Skin epidermis (tissue), 12 donors: ENCODE measurements at regions not wholly inside any gene's neighbourhood (a gene's known extent, or its start where the extent isn't known, plus 50 kb on each side); places are given as distances from the start of the nearest gene placed in this dataset.
A peak's percentile ranks its signal among the peaks of the same experiment; 100 is the strongest.

Experiments used
- H3K27ac ChIP-seq, 21 experiments: fragments of 200-600 bp; sonication (generic) in 11 of 21; one replicate each; pipeline ENCODE4 v1.5.0; 2020; ENCODE audit warnings: mild to moderate bottlenecking in 3 of 21, inconsistent platforms in 2 of 21, moderate library complexity in 2 of 21
- H3K4me3 ChIP-seq, 7 experiments: fragments of 200-600 bp; sonication (generic) in 2 of 7; one replicate each; pipeline ENCODE4 v1.5.0; 2020; ENCODE audit warnings: inconsistent platforms in 2 of 7, mild to moderate bottlenecking in 2 of 7, moderate library complexity in 1 of 7

DNA sequence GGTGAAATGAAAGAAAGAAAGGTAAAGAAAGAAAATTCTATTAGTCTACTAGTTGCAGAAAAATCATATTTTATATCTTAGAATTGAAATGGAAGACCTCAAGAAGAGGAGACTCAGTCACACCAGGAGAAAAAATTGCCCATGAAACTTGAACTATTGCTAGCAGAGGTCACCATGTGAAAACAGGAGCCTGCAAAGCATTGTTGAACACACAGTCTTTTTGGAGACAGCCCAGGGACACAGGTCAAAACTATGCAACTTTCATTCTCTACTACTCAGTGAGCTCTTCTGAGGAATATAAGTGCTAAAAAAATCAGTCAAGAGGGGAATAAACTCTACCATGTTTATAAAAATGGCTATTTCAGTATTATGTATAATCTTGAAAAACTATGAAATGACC is 89.8 kb upstream of the TENT5A start:
- no peak overlapping the region for H3K4me3 ChIP-seq
- H3K27ac ChIP-seq = no peak overlapping the region

DNA sequence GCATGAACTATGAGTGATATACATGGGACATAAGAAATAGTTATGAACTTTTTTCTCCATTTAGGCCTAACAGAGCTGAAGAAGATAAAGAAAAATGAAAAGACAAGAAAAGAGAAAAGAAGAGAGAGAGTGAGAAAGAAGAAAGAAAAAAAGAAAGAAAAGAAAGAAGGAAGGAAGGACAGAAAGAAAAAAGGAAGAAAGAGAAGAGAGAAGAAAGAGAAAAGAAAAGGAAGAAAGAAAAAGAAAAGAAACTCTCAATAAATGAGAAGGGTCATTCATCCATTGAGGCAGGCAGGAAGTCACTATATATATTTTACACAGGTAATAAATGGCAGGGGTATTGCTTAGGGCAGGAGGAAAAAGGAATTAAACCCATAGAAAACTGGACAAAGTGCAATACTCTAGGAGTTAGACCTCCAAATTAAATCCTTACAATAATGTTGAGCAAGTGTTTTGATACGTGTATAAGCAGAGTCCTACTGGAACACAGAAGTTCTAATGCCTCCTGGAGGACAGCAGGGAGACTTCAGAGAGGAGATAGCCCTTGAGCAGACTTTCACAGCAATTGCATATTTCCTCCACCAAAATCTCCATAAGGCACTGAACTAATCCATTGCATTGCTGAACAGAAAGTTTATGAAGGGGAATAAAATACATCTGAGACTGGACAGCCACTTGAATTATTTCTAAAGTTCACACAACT is 86.4 kb upstream of the TENT5A start:
- H3K27ac ChIP-seq = no peak overlapping the region
- no peak overlapping the region for H3K4me3 ChIP-seq

DNA sequence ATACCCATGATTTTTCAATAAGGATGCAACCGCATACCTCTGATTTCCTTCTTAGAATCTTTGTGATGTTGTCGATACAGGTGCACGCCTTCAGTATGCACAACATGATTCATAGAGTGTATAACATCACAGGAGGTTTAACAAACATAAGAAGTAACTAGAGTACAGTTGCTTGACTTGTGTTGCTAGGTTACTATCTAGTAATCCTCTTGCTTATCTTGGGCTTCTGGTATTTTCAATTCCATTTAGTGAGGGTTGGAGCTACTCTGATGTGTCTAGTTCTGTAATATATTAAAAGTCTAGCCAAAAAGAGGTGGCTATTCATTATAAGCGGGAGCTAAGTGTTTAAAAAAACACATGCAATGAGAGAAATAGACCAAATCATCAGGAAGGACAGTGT is 85.5 kb upstream of the TENT5A start:
- Histone ChIP-seq H3K27ac (no peak overlapping the region), H3K4me3 (no peak overlapping the region)

DNA sequence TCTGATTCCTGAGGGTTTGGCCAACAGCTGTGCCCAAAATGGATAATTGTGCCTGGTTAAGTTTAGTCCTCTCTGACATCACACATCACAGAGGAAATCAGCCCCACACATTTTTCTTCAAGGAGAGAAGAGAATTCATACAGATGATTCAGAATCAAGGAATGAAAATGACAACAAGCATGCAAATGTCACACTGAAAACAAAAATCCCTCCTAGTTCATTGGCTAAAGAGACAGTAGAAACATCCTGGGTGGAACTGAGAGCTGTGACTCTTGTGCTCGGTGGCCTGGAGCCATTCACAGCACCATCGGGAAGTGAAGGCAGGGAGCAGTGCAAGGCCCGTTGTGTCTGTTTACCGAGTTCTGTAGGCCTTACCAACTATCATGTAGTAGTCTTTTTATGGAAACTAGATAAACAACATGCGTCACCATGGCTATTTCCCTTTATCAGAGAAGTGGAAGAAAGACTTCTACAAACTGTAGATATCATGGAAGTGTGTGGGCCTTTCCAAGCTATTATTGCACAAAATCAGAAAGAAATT is 81.7 kb upstream of the TENT5A start:
- H3K27ac ChIP-seq = peak overlapping the region in 3 of 21 experiments; percentile 12 to 49 (median 39)

DNA sequence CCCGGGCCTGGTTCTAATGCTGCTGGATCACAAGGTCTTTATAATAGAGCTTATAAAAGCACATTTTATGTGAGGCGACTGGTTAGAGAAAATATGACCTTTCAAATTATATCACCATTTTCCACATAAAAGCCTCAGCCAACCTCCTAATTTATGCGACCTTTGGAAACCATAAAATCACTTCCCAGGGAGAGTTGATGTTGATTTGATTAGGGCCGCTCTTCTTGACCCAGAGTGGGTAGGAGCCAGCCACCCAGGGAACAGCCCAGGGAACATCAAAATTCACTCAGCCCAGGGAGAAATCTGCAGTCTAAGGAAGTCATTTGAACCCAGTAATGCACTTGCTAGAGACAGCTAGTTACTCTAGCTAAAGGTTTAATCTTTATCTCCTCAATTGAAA is 79.8 kb upstream of the TENT5A start:
- no peak overlapping the region for H3K27ac ChIP-seq
- no peak overlapping the region for H3K4me3 ChIP-seq

More for the DNA sequence above, 81.7 kb upstream of the TENT5A start:
- H3K4me3 ChIP-seq = no peak overlapping the region

DNA sequence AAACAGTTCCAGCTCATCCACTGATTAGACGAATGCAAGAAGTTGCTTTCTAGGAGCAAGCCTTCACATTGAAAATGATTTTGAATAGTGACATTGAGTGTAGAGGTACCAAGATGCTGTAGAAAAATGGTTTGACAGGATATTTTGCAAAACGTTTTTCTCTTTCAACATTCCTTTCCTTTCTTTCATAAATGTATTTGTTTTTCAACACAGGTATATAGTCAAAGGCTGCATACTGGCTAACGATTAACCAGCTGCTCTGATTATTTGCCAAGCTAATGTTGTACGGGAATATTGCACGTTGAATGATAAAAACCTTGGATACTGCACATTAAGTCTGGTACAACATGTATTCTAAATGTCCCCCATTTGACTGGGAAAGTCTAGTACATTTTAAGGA is 78.8 kb upstream of the TENT5A start:
- Histone ChIP-seq H3K27ac (no peak overlapping the region), H3K4me3 (no peak overlapping the region)

DNA sequence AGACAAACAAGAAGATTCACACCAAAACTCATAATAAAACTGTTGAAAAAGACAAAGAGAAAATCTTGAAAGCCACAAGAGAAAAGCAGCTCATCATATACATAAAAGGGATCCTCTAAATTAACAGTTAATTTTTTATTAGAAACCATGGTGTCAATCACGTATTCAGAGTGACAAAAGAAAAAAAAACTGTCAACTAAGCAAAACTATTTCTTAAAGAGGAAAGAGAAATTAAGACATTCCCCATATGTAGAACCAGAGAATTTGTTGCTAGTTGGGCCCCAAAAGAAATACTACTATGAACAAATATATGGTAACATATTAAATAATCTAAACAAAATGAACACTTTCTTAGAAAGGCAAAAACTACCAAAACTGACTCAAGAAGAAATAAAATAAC is 74.3 kb upstream of the TENT5A start:
- Histone ChIP-seq H3K4me3 (no peak overlapping the region), H3K27ac (no peak overlapping the region)

DNA sequence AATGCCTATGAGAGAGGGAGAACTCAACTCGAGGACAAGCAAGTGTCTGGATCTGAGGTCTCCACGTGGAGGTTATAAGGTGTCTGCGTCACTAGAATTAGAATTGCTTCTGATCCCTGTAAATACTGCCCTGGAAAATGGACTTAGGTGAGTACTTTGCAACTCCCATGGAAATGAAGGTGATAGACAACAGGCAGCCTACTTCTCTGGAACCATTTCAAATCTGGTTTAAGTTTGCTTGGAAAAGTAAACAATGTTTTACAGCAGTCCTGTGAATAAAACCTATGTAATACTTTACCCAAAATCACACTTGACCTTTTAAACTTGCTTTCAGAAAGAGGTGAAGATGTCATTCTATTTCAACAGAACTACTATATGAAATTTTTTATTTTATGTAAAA is 70.1 kb upstream of the TENT5A start:
- H3K27ac ChIP-seq = no peak overlapping the region

DNA sequence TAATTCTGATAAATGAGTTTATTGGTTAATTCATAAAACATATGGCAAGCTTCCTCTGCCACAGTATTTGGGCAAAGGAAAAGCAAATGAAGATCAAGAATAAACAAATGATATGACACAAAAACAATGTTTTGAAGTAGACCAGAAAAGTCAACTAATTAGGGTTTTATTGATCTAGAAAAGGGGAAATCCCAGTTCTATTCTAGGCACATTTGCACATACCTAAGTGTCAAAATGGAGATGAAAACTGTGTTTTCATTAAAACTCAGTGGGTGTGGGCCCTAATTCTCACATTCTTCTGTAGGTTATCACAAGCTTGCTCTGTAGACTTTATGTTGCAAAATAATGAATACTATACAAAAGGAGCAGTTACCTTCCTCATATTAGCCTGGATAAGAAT is 69.0 kb upstream of the TENT5A start:
- no peak overlapping the region for H3K4me3 ChIP-seq
- H3K27ac ChIP-seq = no peak overlapping the region

More for the DNA sequence above, 70.1 kb upstream of the TENT5A start:
- no peak overlapping the region for H3K4me3 ChIP-seq

DNA sequence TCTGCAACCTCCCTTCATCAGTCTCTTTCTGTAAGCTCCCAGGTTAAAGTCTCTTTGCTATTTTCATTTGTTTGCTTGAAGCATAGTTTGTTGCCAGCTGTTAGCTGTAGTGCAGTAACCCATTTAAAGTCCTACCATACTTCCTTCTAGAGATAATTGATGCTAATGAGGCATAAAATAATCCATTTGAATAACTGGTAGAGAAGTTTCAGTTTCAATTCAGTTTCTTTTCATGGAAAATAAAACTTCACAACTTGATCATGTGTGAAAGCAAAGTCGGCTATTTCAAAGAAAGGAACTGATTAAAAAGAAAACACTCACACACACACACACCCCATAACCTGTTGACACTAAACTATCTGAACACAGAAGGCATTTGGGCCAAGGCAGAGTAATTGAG is 68.5 kb upstream of the TENT5A start:
- no peak overlapping the region for H3K4me3 ChIP-seq

DNA sequence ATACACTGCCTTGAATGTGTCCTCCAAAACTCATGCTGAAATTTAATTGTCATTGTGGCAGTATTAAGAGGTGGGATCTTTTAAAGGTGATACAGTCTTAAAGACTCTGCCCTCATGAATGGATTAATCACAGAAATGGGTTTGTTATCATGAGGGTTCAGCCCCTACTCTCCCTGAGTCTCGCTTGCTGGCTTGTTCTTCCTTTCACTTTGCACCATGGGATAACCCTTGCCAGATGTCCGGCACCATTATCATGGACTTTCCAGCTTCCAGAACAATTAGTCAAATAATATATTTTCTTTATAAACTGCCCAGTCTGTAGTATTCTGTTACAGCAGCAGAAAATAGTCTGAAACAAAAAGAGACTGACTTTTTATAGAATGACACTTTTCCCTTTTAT is 67.9 kb upstream of the TENT5A start:
- no peak overlapping the region for H3K4me3 ChIP-seq
- no peak overlapping the region for H3K27ac ChIP-seq

More for the DNA sequence above, 68.5 kb upstream of the TENT5A start:
- no peak overlapping the region for H3K27ac ChIP-seq

DNA sequence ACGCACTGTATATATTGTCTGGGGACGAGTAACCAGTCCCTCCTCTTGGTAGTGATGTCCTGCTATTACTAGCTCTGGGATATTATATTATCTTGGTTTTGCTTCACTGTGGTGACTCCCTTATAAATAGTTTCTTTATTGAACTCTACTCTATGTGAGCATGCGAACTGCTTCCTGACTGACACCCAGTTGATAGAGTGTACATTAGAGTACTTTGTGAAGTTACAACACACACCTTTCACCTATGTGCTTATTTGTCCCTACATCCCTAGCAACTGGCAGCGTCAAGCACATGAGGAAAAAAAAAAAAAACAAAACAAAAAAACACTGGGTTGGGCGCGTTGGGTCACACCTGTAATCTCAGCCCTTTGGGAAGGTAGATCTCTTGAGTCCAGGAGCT is 67.3 kb upstream of the TENT5A start:
- Histone ChIP-seq H3K27ac (no peak overlapping the region), H3K4me3 (no peak overlapping the region)

DNA sequence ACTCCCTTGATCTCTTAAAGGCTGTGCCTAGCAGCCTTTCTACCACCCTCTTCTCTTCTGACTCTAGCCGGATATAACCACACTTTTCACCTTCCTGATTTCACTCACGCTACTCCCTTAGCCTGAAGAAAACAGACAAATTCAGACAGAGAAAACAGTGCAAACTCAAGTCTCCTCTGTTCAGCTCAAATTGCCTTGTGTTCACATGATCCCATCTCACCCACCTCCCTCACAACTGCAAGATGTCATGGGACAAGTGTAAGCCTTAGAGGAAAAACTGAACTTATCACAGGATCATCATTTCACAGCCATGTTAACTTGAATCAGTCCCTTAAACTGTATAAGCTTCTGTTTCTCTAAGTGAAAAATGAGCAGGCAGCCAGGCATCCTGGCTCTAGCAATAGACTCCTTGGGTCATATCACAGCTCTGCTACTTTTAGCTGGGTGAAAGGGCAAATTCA is 66.5 kb upstream of the TENT5A start:
- H3K27ac ChIP-seq = peak overlapping the region in 2 of 21 experiments; percentile 5 to 38
- H3K4me3 ChIP-seq = no peak overlapping the region

DNA sequence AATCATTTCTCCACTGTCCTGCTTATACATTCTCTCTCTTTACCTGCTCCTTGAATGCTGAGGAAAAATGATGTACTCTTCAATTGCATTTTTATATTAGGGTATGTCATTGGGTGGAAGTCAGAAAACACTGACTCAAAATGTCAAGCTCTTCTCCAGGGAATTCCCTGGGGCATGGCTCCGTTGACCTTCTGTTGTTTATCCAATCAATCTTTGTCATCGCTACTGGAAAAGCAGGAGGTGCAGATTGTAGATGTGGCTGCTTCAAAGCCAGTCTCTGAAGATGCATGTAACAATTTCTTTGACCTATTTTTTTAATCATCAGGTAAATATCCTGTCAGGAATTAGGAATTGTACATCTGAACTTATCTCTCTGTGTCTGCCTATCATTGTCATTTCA is 63.9 kb upstream of the TENT5A start:
- Histone ChIP-seq H3K4me3 (no peak overlapping the region), H3K27ac (no peak overlapping the region)

DNA sequence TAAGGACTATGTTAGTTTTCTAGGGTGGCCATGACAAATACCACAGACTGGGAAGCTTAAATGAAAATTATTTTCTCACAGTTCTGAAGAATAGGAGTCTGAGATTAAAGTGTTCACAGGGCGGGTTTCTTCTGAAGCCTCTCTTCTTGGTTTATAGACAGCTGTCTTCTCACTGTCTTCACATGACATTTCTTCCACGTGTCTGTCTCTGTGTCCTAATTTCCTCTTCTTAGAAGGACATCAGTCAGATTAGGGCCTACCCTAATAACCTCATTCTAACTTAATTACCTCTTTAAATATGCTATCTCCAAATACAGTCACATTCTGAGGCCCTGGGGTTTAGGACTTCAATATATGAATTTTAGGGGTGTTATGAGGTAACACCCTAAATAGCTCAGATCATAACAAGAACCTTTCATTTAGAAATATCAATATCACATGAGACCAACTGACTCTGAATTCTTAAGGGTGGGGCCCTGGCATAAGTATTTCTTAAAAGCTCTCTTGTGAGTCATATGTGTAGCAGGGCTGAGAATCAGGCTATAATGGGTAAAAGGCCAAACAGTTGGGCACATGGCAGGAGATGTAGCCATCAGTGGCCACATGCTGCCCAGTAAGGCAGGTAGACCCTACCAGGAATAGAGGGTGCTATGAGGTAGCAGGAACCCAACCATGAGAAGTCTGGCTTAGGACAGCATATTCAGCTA is 62.0 kb upstream of the TENT5A start:
- H3K4me3 ChIP-seq = no peak overlapping the region
- H3K27ac ChIP-seq = no peak overlapping the region

DNA sequence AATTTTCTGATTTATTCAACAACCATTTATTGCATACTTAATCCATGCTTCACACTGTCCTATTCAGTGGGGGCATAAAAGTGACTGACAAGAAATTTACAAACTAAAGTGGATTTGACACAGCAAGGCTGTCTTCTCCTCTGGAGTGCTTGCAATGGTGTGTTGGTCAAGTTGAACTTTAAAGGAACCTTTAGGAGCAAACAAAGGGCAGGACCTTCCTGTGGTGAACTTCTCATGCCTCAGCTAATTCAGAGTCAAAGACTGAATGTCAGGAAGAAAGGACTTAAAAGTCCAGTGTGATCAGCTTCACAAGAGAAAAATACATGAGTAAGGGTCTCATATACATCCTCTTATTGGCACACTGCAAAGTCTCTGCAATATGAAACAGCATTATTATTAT is 60.8 kb upstream of the TENT5A start:
- no peak overlapping the region for H3K4me3 ChIP-seq
- H3K27ac ChIP-seq = no peak overlapping the region

DNA sequence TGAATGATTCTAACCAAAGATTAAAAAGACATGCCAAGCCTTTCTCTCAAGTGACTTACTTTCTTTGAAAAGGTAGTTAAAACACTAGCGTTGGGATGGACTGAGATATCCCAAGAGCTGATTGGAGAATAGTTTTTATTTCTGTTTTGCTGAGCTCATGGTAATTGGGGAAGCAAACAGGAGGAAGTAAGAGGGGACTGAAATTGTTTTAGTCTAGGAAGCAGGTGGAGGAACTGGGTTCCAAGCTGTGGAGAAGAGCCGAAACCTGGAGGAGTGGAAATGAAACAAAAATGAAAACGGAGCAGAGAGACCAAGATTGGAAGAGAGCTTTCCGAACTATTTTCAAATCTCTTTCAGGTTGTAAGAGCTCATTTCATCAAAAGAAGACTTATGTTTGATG is 59.9 kb upstream of the TENT5A start:
- H3K4me3 ChIP-seq = no peak overlapping the region
- peak overlapping the region in 1 of 21 experiments; percentile 39 for H3K27ac ChIP-seq

DNA sequence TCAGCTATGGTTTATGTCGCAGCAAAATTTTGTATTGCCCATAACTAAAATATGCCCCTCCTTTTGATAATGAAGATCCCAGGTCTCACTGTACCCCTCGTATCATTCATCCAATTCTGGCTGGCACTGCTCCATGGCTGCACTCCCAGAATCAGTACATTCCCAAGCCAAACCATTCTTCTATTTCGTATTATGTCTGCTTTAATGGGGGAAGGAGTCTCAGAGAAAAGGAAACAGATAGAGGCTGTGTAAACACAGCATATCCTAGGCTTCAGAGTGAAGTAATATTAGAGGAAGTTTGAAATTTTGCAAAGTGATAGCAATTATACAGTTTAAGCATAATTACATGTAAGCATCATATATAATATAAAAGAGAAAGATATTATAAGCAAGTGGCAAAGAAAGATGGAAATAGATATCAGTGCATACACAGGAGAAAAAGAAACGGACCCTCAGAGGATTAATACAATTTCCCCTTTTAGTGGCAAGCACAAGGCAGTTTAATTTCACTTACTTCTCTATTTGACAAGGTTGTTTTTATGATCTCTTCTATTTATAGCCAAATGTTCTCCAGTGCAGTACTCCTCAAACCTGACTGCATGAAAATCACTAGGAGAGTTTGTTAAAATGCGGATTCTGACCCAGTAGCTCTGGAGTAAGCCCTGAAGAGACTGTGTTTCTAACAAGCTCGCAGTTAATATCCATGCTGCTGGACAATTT is 56.5 kb upstream of the TENT5A start:
- H3K27ac ChIP-seq = peak overlapping the region in 6 of 21 experiments; percentile 3 to 78 (median 60)
- H3K4me3 ChIP-seq = no peak overlapping the region

DNA sequence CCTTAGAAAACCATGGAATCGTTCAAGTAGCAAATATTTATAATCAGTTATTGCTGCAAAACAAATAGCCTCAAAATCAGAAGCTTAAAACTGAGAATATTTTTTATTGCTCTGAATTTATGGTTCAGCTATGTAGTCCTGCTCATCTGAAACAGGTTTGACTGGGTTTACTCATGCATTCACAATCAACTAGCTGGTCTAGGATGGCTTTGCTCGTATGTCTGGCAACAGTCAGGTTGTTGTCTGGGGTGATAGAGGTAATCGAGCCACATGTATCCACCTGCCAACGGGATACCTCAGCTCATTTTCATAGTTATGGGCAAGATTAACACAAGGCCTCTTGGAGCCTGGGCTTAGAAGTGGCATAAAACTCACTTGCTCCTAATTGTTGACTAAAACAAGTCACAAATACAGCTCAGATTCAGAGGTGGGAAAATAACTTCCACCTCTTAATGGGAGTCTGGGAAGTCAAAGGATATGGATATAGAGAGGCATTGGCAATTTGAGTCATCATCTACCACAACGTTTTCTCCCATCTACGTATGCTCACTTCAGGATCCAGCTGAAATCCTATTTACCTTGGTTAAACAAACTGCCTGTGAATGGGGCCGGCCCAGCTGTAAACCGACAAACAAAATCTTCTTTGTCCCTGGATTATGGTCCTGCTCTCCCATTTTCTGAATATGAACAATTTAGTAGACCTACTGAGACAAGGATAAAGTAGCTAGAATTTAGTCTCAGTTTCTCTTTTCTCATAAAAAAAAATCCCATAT is 54.5 kb upstream of the TENT5A start:
- Histone ChIP-seq H3K27ac (no peak overlapping the region), H3K4me3 (no peak overlapping the region)

DNA sequence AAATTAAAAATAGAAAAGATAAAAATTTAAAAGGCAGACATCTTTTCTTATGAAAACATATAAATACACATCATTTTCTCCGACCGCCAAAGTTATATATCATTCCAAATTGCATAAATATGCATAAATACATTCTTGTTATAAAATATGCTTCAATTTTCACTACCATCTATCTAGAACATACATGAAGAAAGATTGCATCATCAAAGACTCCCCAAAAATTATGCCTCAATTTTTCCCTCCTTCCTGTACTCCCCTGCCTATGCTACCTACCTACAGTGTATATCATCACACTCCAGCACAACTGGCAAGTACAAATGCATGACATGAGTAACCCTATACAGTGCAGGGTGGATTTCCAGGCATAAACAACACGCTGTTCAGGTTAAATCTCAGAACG is 49.9 kb upstream of the TENT5A start:
- no peak overlapping the region for H3K27ac ChIP-seq
- no peak overlapping the region for H3K4me3 ChIP-seq
